PC-9 (cell line): ENCODE measurements at regions not wholly inside any gene's neighbourhood (a gene's known extent, or its start where the extent isn't known, plus 50 kb on each side); places are given as distances from the start of the nearest gene placed in this dataset.

ENCODE experiments used
- BruUV-seq: library from RNA; stranded (reverse); fragments of 400-500 nt; replicated peaks from 2 replicates; lab custom pipeline; 2021; lab: Mats Ljungman, UMichigan
- CTCF ChIA-PET: fragments of 300-600 bp; sonication (Branson Sonifier 250); formaldehyde crosslinking; loops from one replicate; lab custom pipeline; 2022; ENCODE audit warnings: antibody characterized with exemption; lab: Charles Lee
- POLR2A ChIA-PET: fragments of 300-600 bp; sonication (Branson Sonifier 250); formaldehyde crosslinking; loops from one replicate; lab custom pipeline; 2022; ENCODE audit warnings: antibody characterized with exemption; ENCODE audit not compliant: unreplicated experiment; lab: Charles Lee
- DNase-seq, 2 experiments: peaks; one replicate each; pipeline versions ENCODE4 v3.0.0 to v3.0.0-alpha.2; 2015 to 2022; ENCODE audit warnings: mixed read lengths in 1 of 2
- H2AFZ ChIP-seq: fragments of 200-600 bp; sonication (generic); 2 replicates; pipeline ENCODE4 v1.8.1; 2017; ENCODE audit warnings: antibody characterized with exemption
- H3F3A ChIP-seq: fragments of 200-600 bp; sonication (generic); 2 replicates; pipeline ENCODE4 v1.8.1; 2017; ENCODE audit warnings: antibody characterized with exemption, mild to moderate bottlenecking, low read depth; ENCODE audit not compliant: insufficient read depth
- H3K27ac ChIP-seq: fragments of 200-600 bp; sonication (generic); 2 replicates; pipeline ENCODE4 v1.6.1; 2016; ENCODE audit warnings: mixed run types
- H3K27me3 ChIP-seq: fragments of 200-600 bp; sonication (generic); 2 replicates; pipeline ENCODE4 v1.6.1; 2016; ENCODE audit warnings: low read depth, mixed run types; ENCODE audit not compliant: insufficient read depth
- H3K36me3 ChIP-seq: fragments of 200-600 bp; sonication (generic); 2 replicates; pipeline ENCODE4 v1.6.1; 2016; ENCODE audit warnings: low read depth, mixed run types
- H3K4me1 ChIP-seq: fragments of 200-600 bp; sonication (generic); replicated peaks from 2 replicates; pipeline ENCODE4 v1.6.1; 2016; ENCODE audit warnings: mixed run types; ENCODE audit not compliant: insufficient read depth
- H3K4me2 ChIP-seq: fragments of 200-600 bp; sonication (generic); 2 replicates; pipeline ENCODE4 v1.6.1; 2017; ENCODE audit warnings: mixed run types
- H3K4me3 ChIP-seq: fragments of 200-600 bp; sonication (generic); 2 replicates; pipeline ENCODE4 v1.6.1; 2016; ENCODE audit warnings: mixed run types
- H3K79me2 ChIP-seq: fragments of 200-600 bp; sonication (generic); 2 replicates; pipeline ENCODE4 v1.6.1; 2017; ENCODE audit warnings: low read depth, mixed run types
- H3K9me2 ChIP-seq: fragments of 200-600 bp; sonication (generic); 2 replicates; pipeline ENCODE4 v1.8.1; 2017; ENCODE audit warnings: mild to moderate bottlenecking; ENCODE audit not compliant: insufficient read depth
- H3K9me3 ChIP-seq: fragments of 200-600 bp; sonication (generic); 2 replicates; pipeline ENCODE4 v1.8.1; 2016; ENCODE audit warnings: low read depth; ENCODE audit not compliant: insufficient read depth
- H4K20me1 ChIP-seq: fragments of 200-600 bp; sonication (generic); 2 replicates; pipeline ENCODE4 v1.8.1; 2017; ENCODE audit not compliant: insufficient read depth
- CTCF ChIP-seq: fragments of 200-600 bp; sonication (generic); conservative IDR thresholded peaks from 2 replicates; pipeline ENCODE4 v1.6.1; 2017; ENCODE audit warnings: mixed run types, antibody characterized with exemption, mild to moderate bottlenecking, moderate library complexity
- EZH2 ChIP-seq: fragments of 200-600 bp; sonication (generic); IDR thresholded peaks from 2 replicates; pipeline ENCODE4 v1.8.0; 2017; ENCODE audit warnings: antibody characterized with exemption, low read depth
- intact Hi-C: fragments of 100-400 bp; cut with micrococcal nuclease; formaldehyde crosslinking; loops from one replicate; pipeline ENCODE4 v1.10.0; 2022; ENCODE audit not compliant: unreplicated experiment

- Histone ChIP-seq H3K36me3 (no peaks in the 10 kb centered on the region), H3F3A (no peaks in the 10 kb centered on the region), H3K79me2 (no peaks in the 10 kb centered on the region), H3K27ac (no peak overlapping the region), H2AFZ (no peak overlapping the region), H3K9me2 (no peaks in the 10 kb centered on the region), H4K20me1 (no peaks in the 10 kb centered on the region), H3K4me1 (no peaks in the 10 kb centered on the region), H3K4me3 (no peak overlapping the region), H3K9me3 (no peaks in the 10 kb centered on the region), H3K4me2 (no peak overlapping the region), H3K27me3 (no peaks in the 10 kb centered on the region)
- TF ChIP-seq EZH2 (no peak), CTCF (no peak)
- DNase-seq = no peak
- ChIA-PET CTCF (no interaction called here), POLR2A (no interaction called here)
- intact Hi-C loops = no loop called here
- no TSS peak for BruUV-seq
These were observed 1674.5 kb upstream of the SLC10A2 start for GRCh38 chr13:104740641-104741222.

DNA sequence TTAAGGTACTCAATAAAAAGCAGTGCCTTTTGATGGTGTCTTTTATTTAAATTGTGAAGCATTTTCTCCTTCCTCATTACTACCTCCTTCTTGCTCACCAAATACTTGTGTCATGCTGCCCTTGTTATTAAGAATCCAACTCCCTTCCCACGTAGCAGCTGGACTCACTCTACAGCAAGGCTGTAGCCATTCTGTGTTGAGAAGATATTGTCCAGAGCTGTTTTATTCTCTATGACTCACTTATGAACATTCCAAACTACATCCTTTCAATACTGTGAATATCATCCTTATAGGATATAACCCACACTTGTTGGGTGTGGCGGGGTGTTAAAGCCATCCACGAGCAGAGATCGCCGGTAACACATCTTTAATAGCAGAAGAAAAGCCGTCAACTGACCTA lies 1671.5 kb upstream of the SLC10A2 start:
- Histone ChIP-seq H2AFZ (no peak overlapping the region), H3K4me3 (no peak overlapping the region), H3K4me2 (no peak overlapping the region), H3K9me2 (no peaks in the 10 kb centered on the region), H3K27me3 (no peaks in the 10 kb centered on the region), H3K36me3 (no peaks in the 10 kb centered on the region), H4K20me1 (no peaks in the 10 kb centered on the region), H3K4me1 (no peaks in the 10 kb centered on the region), H3K27ac (no peak overlapping the region), H3K9me3 (no peaks in the 10 kb centered on the region), H3K79me2 (no peaks in the 10 kb centered on the region), H3F3A (no peaks in the 10 kb centered on the region)
- no peak for DNase-seq
- POLR2A ChIA-PET = no interaction called here
- CTCF ChIA-PET = no interaction called here
- intact Hi-C loops = no loop called here
- TF ChIP-seq EZH2 = no peak
- TF ChIP-seq CTCF = no peak
- no TSS peak for BruUV-seq

GRCh38 chr13:104733427-104733826 lies 1667.2 kb upstream of the SLC10A2 start:
- Histone ChIP-seq H4K20me1 (no peaks in the 10 kb centered on the region), H3K4me2 (no peak overlapping the region), H3K36me3 (no peaks in the 10 kb centered on the region), H3F3A (no peaks in the 10 kb centered on the region), H3K4me3 (no peak overlapping the region), H2AFZ (no peak overlapping the region), H3K9me3 (no peaks in the 10 kb centered on the region), H3K79me2 (no peaks in the 10 kb centered on the region), H3K9me2 (no peaks in the 10 kb centered on the region), H3K4me1 (no peaks in the 10 kb centered on the region), H3K27me3 (no peaks in the 10 kb centered on the region), H3K27ac (no peak overlapping the region)
- DNase-seq = no peak
- POLR2A ChIA-PET = no interaction called here
- CTCF ChIA-PET = no interaction called here
- BruUV-seq = no TSS peak
- TF ChIP-seq CTCF = no peak
- no peak for TF ChIP-seq EZH2
- intact Hi-C loops = no loop called here
